Activated T-helper 1 cell treated with Interleukin-2 at 50 U/mL for 16 hours (primary cell): ENCODE measurements at regions not wholly inside any gene's neighbourhood (a gene's known extent, or its start where the extent isn't known, plus 50 kb on each side); places are given as distances from the start of the nearest gene placed in this dataset.
"Not testable (repeated sequence)": the region's sequence is repeated elsewhere in the genome, so short reads cannot be mapped to it uniquely, and the experiment has no call there.

ENCODE experiments used
- DNase-seq: peaks from one replicate; pipeline ENCODE4 v3.0.0-alpha.2; 2020; ENCODE audit warnings: low read depth

DNA sequence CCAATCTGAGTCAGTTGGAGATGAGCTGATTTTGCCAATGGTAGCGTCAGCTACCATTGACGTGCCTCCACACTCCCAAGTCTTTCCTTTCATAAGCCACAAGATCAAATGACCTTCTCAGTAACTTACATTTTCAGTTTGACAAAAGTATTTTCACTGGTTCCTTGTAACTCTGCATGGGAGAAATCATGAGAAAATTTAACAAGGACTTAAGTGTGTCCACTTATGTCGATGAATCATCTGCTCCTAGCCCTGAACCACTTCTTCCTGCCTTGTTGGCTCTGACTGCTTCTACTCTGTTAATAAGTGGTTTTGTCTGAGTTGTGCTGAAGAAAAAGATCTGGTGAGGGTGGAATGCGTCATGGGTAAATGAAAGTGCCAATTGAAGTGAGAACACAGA, 101.2 kb downstream of the NFKBIZ start:
- DNase-seq = no peak

DNA sequence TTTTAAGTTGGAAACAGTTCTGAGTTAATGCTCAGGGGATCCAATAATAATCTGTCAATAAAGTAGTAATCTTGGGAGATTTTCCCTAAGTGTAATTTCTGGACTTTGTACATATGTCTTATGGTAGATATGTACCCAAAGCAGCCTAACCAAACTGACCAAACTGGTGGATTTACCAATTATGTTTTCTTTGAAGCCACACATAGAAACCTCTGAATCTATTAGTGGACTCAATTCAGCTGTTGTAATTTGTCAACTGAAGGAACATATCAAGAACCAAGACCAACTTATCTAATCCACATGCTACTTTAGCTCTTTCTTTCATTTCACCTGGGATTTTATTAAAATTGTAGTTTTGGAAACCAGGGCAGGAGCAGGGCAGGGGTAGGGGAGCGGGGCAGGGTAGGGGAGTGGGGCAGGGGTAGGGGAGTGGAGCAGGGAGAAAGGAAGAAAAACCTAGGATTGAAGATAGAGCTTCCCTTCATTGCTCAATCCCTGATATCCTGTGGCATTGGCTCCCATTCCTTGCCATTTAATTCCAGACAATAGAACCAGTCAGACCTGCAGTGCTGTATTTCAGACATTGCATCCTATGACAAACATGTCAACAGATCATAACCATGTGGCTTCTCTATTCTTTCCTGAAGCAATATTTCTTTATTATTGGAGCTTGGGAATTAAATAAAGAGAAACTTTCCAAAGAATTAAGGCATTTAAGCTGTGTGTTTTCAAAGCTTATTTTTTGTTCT, 101.8 kb downstream of the NFKBIZ start:
- no peak for DNase-seq

DNA sequence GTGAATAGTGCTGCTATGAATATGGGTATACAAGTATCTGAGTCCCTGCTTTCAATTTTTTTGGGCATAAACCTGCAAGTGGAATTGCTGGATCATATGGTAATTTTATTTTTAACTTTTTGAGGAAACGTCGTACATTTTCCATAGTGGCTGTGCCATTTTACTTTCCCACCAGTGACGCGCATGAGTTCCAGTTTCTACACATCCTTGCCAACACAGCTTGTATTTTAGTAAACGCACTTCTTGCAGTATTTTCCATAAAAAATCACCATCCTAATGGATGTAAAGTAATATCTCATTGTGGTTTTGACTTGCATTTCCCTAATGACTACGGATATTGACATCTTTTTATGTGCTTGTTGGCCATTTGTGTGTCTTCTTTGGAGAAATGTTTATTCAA, 105.0 kb downstream of the NFKBIZ start:
- DNase-seq = no peak

DNA sequence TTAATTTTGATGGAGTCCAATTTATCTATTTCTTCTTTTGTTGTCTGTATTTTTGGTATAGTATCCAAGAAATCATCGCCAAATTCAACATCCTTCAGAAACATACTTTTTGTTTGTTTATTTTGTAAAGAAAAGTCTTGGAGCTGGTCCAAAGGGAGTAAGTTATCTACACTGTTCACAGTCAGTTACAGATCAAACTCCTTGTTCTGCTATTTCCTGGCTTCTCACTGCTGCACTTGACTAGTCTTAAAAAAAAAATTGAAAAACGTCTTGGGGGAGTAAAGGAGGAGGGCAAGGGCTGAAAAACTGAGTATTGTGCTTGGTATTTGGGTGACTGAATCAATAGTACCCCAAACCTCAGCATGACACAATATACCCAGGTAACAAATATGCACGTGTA, 105.6 kb downstream of the NFKBIZ start:
- no peak for DNase-seq

DNA sequence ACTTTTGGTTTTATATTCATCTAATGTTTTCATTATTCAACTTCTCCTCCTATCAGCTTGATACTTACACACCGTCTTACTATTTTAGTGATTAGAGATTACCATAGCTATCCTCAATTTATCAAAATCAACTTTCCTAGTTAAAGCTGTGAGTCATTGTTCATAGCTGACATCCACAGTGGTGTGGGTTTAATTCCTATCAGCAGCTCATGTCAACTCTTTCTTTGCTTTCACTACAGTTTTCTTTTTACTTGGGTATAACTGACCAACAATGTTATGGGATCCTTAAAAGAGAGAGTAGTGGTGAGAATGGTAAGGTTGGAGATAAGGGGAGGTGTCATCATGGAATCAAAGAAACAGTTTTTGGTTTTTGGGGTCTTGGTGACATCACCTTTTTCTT, 112.7 kb downstream of the NFKBIZ start:
- DNase-seq = no peak

DNA sequence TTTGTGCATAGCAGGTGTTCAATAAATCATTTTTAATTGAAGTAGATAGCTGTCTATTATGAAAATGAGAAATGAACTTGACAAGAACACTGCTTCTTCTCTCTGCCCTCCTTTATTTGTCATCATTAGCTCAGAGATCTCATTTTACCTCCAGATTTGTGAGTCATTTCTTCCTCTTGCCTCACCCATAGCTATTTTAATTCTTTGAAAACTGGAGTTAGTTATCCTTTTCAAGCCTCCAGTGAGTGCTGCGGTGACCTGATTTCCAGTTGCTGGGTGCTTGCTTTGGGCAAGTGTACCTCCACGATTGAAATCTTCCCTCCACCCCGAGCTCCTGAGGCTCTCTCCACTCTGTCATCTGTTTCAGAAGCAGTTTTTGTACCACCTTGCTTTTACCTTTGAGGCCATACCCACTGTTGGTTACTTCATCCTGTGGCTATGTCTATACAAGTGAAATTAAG, 114.6 kb downstream of the NFKBIZ start:
- DNase-seq = no peak

DNA sequence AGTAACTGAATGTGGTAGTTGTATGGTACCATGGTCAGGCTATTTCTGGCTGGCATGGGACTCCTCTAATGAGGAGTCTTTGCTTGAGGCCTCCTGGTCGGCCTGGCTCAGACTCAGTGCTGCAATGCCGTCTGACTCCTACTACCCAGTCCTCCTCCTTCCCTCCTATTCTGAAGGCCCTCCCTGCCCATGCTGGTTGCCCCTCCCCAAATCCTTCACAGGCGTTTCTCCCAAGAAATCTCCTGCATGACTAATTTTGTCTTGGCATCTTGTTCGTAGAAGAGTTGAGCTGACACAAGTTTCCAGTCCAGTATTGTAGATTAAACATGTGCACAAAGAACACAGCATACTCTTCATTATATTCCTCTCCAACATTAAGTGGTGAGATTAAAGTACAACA, 115.5 kb downstream of the NFKBIZ start:
- no peak for DNase-seq

DNA sequence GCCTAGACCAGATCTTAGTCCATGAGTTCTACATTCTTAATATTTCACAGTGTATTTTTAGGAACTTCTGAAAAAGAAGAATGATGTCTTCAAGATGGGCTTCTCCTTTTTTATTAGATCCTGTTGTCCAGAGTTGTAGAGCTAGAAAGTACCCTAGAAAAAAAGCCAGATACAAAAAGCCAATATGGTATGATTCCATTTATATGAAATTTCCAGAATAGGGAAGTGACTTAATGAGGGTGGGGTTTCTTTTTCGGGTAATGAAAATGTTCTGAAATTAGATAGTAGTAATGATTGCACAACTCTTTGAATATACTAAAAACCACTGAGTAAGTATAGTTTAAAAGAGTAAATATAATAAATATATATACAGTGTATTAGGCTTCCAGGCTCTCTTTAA, 116.9 kb downstream of the NFKBIZ start:
- DNase-seq = no peak

DNA sequence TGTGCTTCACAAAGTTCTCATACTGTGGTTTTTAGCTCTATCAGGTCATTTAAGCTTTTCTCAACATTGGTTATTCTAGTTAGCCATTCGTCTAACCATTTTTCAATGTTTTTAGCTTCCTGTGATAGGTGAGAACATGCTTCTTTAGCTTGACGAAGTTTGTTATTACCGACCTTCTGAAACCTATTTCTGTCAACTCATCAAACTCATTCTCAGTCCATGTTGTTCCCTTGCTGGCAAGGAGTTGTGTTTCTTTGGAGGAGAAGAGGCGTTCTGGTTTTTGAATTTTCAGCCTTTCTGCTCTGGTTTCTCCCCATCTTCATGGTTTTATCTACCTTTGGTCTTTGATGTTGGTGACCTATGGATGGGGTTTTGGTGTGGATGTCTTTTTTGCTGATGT, 120.9 kb downstream of the NFKBIZ start:
- no peak for DNase-seq

DNA sequence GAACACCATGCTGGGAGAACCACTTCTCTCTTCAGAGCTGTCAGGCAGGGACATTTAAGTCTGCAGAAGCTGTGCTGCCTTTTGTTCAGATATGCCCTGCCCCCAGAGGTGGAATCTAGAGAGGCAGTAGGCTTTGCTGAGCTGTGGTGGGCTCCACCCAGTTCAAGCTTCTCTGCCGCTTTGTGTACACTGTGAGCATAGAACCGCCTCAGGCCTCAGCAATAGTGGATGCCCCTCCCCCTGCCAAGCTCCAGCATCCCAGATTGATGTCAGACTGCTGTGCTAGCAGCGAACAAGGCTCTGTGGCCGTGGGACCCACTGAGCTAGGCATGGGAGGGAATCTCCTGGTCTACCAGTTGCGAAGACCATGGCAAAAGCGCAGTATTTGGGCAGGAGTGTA, 121.6 kb downstream of the NFKBIZ start:
- no peak for DNase-seq

DNA sequence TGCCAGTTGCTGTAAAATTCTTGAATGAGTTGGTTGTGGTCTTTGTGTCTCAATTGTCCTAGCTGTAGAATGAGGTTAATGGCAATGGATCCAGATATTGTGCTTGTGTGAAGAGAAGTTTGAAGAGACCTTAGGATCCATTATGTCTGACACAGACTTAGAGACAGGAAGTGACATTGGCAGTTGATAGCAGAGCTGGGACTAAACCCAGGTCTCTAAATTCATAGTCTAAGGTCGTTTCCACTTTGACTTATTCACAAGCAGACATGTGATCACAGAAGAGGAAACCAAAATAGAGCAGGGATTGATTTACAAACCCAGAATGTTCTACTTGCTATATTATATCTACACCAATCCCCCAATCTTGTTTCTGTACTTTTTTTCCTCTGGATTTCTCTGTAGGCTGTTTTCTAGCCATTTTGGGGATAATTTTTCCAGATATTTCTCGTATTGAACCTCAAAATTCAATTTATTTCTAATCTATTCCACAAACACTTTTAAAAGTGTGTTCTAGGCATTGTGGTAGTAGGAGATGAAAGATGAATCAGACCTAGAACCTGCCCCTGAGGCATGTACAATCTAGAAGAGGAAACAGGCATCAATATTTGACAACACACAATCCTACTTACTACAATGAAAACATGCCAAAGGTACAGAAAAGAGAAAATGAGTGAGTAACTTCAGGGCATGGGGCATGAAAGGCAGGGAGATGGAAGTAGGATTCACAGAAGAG, 123.3 kb downstream of the NFKBIZ start:
- no peak for DNase-seq

DNA sequence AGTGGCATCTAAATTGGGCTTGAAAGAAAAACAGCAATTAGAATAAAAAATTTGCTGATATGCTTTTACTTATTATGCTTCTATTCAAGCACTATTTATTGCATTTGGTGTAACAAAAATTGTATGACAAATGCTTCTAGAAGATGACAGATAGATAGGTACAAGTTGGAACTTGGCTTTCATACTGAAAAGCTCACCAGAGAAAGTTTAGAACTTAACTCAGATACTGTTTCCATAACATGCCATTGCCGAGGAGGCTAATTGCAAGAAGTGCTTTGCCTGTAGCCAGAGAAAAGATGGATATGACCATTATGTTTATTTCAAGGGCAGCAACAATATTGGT, 123.8 kb downstream of the NFKBIZ start:
- DNase-seq = no peak

DNA sequence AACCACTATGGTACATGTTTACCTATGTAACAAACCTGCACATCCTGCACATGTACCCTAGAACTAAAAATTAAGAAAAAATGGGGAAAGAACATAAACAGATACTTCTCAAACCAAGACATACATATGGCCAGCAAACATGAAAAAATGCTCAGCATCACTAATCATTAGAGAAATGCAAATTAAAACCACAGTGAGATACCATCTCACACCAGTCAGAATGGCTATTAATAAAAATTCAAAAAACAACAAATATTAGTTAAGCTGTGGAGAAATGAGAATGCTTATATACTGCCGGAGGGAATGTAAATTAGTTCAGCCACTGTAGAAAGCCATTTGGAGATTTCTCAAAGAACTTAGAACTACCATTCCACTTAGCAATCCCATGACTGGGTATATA, 126.1 kb downstream of the NFKBIZ start:
- DNase-seq = not testable (repeated sequence)

DNA sequence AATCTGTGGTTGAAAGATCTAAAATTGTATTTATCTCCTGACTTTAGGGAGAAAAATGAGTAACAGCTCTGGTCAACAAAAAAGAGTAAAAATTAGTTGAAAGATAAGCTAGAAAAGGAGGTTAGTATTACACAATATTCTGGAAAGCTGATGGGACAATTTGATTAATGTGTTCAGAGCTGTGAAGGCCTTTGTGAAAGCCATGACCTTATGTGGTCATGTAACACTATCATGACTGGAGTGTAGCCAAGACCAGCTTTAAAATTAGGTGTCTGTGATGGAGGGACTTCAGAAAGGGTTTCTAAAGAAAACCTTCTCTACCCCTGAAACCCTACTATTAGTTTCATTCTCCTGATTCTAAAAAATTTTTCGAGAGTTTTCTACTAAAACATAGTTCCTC, 127.2 kb downstream of the NFKBIZ start:
- no peak for DNase-seq

DNA sequence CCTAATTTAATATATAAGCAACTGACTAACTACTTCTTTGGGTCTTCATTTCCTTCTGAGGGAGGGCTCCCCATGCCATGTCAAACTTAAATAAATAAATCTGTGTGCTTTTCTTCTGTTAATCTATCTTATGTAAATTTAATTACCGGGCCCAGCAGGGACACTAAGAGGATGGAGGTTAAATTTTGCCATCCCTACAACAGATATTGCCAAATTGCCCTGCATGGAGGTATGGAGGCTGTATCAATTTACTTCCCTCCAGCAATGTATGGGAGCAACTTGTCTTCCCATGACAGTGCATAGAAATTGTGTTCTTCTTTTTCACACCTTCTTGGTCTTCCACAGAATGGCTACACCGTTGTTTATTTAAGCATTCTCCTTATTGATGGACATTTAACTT, 129.0 kb downstream of the NFKBIZ start:
- DNase-seq = no peak

DNA sequence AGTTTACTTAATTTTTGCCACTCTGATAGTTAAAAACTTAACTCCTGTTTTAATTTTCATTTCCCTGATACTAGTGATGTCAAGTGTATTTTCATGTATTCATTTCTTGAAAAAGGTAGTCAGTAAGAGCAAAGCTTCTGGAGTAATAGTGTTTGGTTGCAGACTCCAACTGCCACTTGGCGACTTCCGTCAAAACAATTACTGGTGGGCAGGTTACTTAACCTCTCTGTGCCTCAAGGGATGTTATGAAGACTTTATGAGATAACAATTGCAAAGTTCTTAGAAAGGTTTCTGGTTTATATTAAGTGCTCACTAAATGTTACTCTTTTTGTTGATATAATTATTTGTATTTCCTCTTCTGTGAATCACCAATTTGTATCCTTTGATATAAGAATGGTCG, 129.7 kb downstream of the NFKBIZ start:
- no peak for DNase-seq

DNA sequence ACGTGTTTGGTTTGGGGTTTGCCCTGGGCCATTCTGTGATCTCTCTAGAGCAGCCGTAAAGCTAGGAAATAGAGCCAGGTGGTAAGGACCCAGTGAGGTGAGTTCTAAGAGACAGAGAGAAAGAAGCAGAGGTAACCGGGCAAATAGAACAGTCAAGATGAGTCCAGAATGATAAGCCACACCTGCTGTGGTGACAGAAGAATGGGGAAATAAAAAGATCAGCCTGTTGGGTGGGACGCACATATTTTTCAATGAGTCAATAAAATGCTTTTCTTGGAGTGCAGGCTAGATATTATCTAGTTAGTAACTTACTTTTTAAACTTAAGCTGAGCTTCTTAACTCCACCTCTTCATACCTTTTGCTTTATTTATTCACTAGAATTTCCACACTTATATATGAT, 135.0 kb downstream of the NFKBIZ start:
- DNase-seq = no peak

DNA sequence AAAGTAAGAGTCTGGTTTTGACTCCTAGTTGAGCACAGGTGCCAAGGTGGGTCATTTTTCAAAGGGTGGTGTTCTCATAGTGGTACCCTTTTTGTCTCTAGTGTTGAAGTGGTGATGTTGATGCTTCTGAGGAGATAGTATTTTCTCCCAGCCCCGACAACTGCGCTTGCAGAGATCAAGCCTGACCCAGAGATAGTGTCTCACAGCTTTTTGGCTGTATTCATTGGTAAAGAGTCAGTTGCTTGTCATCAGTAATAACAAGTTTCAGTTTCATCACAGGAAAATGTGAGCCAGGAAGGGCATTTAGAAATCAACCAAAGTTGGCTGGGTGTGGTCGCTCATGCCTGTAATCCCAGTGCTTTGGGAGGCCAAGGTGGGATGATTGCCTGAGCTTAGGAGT, 139.3 kb downstream of the NFKBIZ start:
- DNase-seq = no peak

DNA sequence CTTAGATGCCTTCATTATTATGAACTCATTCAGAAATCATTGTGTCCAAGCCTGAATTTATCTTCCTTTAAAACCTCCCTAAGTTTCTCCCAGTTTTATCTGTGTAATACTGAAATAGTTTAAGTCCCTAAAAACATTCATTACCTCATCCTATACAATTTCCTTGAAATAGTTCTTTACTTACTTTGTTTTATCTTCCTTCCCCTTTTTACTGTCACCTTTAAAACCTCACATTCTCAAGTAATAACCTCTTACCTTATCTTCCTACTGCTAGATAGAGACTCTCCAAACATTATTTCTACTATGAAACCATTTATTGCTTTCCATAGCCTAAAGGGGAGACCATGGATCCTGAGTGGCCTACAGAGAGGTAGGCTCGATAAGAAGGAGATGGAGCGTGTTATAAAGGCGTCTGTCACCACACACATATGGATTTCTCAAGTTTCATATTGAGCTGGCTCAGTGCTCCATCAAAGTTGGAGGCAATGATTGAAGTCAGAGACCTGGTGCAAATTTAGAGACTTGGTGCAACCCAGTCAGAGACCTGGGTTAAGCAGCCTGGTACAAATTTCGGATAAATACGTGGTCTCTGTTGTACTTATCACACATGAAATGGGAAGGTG, 140.4 kb downstream of the NFKBIZ start:
- DNase-seq = no peak

DNA sequence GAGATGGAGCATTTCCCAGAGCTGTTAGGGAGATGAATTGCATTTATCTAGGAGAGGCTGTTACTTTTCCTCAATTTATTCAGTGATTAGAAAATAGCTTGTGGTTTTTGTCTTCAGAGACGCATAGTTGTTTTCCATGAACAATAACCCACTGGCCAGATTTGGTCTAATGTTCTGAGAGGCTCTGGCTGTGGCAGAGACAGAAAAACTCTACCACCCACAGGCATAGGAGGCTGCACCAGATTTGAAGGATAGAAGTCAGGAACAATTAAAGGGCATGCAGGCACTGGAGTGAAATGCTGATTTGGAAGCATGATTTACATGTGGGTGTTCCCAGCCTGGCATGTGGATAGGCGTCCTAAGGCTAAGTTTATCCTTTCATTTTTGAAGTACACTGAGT, 143.5 kb downstream of the NFKBIZ start:
- DNase-seq = no peak

DNA sequence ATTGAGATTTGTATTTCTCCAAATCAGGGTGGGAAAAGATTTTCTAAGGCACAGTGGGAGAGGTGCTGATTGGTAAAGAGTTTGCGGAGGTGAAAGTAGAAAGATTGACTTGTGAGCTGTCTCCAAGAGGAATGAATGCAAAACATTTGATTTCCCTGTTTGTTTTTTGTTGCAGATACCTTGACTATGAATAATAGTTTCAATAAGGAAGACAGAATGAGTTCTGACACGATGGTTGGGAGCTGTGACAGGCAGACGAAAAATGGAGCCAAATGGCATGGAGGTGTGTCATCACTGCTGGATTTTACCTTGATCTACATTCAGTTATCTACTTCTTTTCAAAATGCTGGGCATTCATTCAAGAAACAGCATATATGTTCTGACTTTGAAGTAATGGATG, 145.1 kb downstream of the NFKBIZ start:
- no peak for DNase-seq

DNA sequence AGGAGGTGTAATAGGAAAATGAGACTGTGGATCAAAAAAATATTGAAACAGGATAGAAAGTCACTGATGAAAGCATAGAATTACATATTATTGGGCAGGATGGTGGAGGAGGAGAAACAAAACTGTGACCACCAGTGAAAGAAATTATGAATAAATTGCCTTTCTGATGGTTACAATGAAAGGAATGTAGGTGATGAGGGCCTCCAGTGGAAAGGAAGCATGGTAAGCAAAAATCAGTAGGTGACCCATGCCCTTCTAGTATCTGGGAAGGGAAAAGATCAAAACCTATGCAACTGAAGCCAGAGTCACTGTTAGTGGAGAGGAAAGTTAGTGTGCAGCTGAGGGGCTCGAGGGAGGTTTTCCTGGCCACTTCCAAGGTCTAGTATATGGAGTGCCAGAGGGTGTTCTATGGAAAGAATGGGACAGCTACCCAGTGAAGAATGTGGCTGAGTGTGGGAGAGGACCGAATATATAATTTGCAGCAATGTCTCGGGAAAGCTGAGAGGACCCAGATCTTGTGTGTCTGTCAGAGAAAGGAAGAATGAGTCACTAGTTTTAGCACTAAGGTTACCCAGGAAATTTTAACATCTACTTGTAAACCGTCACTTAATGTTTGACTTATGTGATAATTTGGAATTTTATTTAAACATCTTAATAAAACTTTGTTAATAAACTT, 146.2 kb downstream of the NFKBIZ start:
- DNase-seq = no peak

DNA sequence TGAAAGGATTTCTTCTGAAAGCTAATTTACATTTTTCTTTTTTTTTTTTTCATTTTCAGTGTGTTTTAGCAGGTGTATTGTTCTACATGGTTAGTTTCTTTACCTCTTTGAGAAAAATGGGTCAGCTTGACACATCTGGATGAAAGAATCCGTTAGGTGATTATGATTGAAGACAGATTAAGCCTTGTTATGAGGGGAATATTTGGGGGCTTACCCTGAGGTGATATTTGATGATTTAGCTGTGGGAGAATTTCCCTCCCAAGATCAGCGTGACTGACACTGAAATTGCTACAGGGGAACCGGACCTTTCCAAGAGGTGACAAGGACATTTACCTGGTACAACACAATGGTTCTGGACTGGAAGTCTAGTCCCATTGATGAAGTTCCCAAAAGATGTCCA, 147.5 kb downstream of the NFKBIZ start:
- no peak for DNase-seq
